CD4-positive, alpha-beta T cell treated with Interleukin-10 for 1 hour (primary cell): ENCODE measurements at regions not wholly inside any gene's neighbourhood (a gene's known extent, or its start where the extent isn't known, plus 50 kb on each side); places are given as distances from the start of the nearest gene placed in this dataset.
"Not testable (repeated sequence)": the region's sequence is repeated elsewhere in the genome, so short reads cannot be mapped to it uniquely, and the experiment has no call there.

Experiments used
- DNase-seq: peaks from one replicate; pipeline ENCODE4 v3.0.0-alpha.2; 2020

- DNase-seq = no peak
Observed at GRCh38 chr18:55908901-55909366, 320.9 kb upstream of the TCF4 start.

GRCh38 chr18:55907453-55908175 lies 319.6 kb upstream of the TCF4 start:
- no peak for DNase-seq

- no peak for DNase-seq
Observed at GRCh38 chr18:55906536-55906935, 318.5 kb upstream of the TCF4 start.

GRCh38 chr18:55903911-55904310 lies 315.9 kb upstream of the TCF4 start:
- DNase-seq = no peak

GRCh38 chr18:55900380-55900779 lies 312.4 kb upstream of the TCF4 start:
- DNase-seq = no peak

- no peak for DNase-seq
Observed at GRCh38 chr18:55897091-55897689, 309.2 kb upstream of the TCF4 start.

GRCh38 chr18:55893948-55894347 lies 306.0 kb upstream of the TCF4 start:
- no peak for DNase-seq

GRCh38 chr18:55892862-55893813 lies 305.1 kb upstream of the TCF4 start:
- DNase-seq = not testable (repeated sequence)

- no peak for DNase-seq
Observed at GRCh38 chr18:55886886-55887285, 298.9 kb upstream of the TCF4 start.

- DNase-seq = no peak
Observed at GRCh38 chr18:55884498-55884897, 296.5 kb upstream of the TCF4 start.

GRCh38 chr18:55880617-55881016 lies 292.6 kb upstream of the TCF4 start:
- no peak for DNase-seq

GRCh38 chr18:55879331-55879730 lies 291.3 kb upstream of the TCF4 start:
- no peak for DNase-seq

GRCh38 chr18:55878224-55878623 lies 290.2 kb upstream of the TCF4 start:
- DNase-seq = no peak

- DNase-seq = no peak
Observed at GRCh38 chr18:55877321-55877720, 289.3 kb upstream of the TCF4 start.

GRCh38 chr18:55876254-55876653 lies 288.3 kb upstream of the TCF4 start:
- DNase-seq = no peak

- no peak for DNase-seq
Observed at GRCh38 chr18:55875371-55875901, 287.4 kb upstream of the TCF4 start.

- DNase-seq = no peak
Observed at GRCh38 chr18:55869556-55870501, 281.8 kb upstream of the TCF4 start.

GRCh38 chr18:55868909-55869308 lies 280.9 kb upstream of the TCF4 start:
- DNase-seq = no peak

- DNase-seq = no peak
Observed at GRCh38 chr18:55866886-55867285, 278.9 kb upstream of the TCF4 start.

- no peak for DNase-seq
Observed at GRCh38 chr18:55866006-55866405, 278.0 kb upstream of the TCF4 start.

- no peak for DNase-seq
Observed at GRCh38 chr18:55864281-55864680, 276.3 kb upstream of the TCF4 start.

GRCh38 chr18:55863876-55864275 lies 275.9 kb upstream of the TCF4 start:
- DNase-seq = no peak
